ENCODE measurements at regions not wholly inside any gene's neighbourhood (a gene's known extent, or its start where the extent isn't known, plus 50 kb on each side); places are given as distances from the start of the nearest gene placed in this dataset.

DNA sequence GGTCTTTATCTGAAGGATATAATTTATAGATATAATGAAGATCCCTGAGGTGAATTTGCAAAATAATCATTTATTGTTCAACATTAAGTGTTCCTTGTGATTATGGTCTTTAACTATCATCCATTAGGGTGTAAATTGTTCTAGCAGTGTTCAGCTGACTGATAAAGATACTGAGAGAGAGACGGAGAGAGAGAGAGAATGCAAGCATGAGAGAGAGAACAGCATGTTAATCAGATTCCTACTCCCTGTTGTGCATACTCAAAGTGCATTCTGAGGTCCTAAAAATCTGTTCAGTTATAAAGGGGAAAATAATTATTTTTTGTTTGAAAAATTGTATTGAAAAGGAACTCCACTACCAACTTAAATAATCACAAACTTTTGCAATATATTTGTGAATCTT lies 271.0 kb upstream of the CBLB start:
- TF ChIP-seq, protein P1, sequence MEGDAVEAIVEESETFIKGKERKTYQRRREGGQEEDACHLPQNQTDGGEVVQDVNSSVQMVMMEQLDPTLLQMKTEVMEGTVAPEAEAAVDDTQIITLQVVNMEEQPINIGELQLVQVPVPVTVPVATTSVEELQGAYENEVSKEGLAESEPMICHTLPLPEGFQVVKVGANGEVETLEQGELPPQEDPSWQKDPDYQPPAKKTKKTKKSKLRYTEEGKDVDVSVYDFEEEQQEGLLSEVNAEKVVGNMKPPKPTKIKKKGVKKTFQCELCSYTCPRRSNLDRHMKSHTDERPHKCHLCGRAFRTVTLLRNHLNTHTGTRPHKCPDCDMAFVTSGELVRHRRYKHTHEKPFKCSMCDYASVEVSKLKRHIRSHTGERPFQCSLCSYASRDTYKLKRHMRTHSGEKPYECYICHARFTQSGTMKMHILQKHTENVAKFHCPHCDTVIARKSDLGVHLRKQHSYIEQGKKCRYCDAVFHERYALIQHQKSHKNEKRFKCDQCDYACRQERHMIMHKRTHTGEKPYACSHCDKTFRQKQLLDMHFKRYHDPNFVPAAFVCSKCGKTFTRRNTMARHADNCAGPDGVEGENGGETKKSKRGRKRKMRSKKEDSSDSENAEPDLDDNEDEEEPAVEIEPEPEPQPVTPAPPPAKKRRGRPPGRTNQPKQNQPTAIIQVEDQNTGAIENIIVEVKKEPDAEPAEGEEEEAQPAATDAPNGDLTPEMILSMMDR (IDR thresholded peaks at IDR 0.05) = no peak
- TF ChIP-seq EZH2 (IDR thresholded peaks at IDR 0.05) = no peak
- no peak for TF ChIP-seq EZH2phosphoT487 (IDR thresholded peaks at IDR 0.05)

All from neural progenitor cell (in vitro differentiated cells).